Neural progenitor cell (in vitro differentiated cells): ENCODE measurements at regions not wholly inside any gene's neighbourhood (a gene's known extent, or its start where the extent isn't known, plus 50 kb on each side); places are given as distances from the start of the nearest gene placed in this dataset.

Source experiments
- EZH2phosphoT487 ChIP-seq: fragments of 200-600 bp; sonication (generic); IDR thresholded peaks from 2 replicates; pipeline ENCODE4 v1.6.1; 2017; ENCODE audit warnings: antibody characterized with exemption
- TF ChIP-seq, protein P1 (sequence below): fragments of 200-600 bp; sonication (generic); IDR thresholded peaks from 2 replicates; pipeline ENCODE4 v1.5.1; 2017; ENCODE audit warnings: antibody characterized with exemption, mild to moderate bottlenecking

GRCh38 chr1:80779275-80779674 lies 1021.5 kb upstream of the ADGRL2 start:
- no peak for TF ChIP-seq EZH2phosphoT487
- TF ChIP-seq, protein P1, sequence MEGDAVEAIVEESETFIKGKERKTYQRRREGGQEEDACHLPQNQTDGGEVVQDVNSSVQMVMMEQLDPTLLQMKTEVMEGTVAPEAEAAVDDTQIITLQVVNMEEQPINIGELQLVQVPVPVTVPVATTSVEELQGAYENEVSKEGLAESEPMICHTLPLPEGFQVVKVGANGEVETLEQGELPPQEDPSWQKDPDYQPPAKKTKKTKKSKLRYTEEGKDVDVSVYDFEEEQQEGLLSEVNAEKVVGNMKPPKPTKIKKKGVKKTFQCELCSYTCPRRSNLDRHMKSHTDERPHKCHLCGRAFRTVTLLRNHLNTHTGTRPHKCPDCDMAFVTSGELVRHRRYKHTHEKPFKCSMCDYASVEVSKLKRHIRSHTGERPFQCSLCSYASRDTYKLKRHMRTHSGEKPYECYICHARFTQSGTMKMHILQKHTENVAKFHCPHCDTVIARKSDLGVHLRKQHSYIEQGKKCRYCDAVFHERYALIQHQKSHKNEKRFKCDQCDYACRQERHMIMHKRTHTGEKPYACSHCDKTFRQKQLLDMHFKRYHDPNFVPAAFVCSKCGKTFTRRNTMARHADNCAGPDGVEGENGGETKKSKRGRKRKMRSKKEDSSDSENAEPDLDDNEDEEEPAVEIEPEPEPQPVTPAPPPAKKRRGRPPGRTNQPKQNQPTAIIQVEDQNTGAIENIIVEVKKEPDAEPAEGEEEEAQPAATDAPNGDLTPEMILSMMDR, result peak; percentile 10
